ENCODE measurements at regions not wholly inside any gene's neighbourhood (a gene's known extent, or its start where the extent isn't known, plus 50 kb on each side); places are given as distances from the start of the nearest gene placed in this dataset.

- no peak for TF ChIP-seq CTCF (conservative IDR thresholded peaks at IDR 0.05; ENCODE audit: low read depth in 2 of 2)
- no peak for TF ChIP-seq NANOG (IDR thresholded peaks at IDR 0.05; ENCODE audit: borderline replicate concordance)
- TF ChIP-seq JUNB (IDR thresholded peaks at IDR 0.05; ENCODE audit: unreplicated experiment): no peak
- TF ChIP-seq ZNF331 (CRISPR knock-in tag; IDR thresholded peaks at IDR 0.05; ENCODE audit: low read depth): no peak
Measured at GRCh38 chr22:49664891-49665290, 162.8 kb downstream of the BRD1 start (continued).

- H3K36me3 Mint-ChIP-seq (ENCODE audit: low read depth): peaks cover 4% of the 10 kb centered on the region; the same call in 2 of the 3 replicates
- ATAC-seq: no peak
- H3K4me1 Mint-ChIP-seq: peaks cover 6% of the 10 kb centered on the region; the same call in 2 of the 3 replicates
- no peak overlapping the region for H3K4me3 ChIP-seq
- no peak overlapping the region for H3K27ac ChIP-seq (ENCODE audit: low read depth)
- no peaks in the 10 kb centered on the region for H3K79me2 ChIP-seq (replicated peaks; ENCODE audit: insufficient read depth)
- H3K4me2 ChIP-seq: no peak overlapping the region
- H3K9me2 ChIP-seq (ENCODE audit: insufficient read depth): no peaks in the 10 kb centered on the region
- H3K27me3 Mint-ChIP-seq (ENCODE audit: insufficient read depth, low read depth, poor library complexity): peaks cover 20% of the 10 kb centered on the region
- TF ChIP-seq ZNF114 (CRISPR knock-in tag; IDR thresholded peaks at IDR 0.05) (no peak), EZH2phosphoT487 (IDR thresholded peaks at IDR 0.05; ENCODE audit: unreplicated experiment) (no peak), ZNF331 (CRISPR knock-in tag; IDR thresholded peaks at IDR 0.05; ENCODE audit: low read depth) (no peak), EZH2 (IDR thresholded peaks at IDR 0.05; ENCODE audit: low read depth, unreplicated experiment) (no peak), JUNB (IDR thresholded peaks at IDR 0.05; ENCODE audit: unreplicated experiment) (no peak), REST (IDR thresholded peaks at IDR 0.05; ENCODE audit: unreplicated experiment) (no peak), CTCF (conservative IDR thresholded peaks at IDR 0.05; ENCODE audit: low read depth in 2 of 2) (no peak), NANOG (IDR thresholded peaks at IDR 0.05; ENCODE audit: borderline replicate concordance) (no peak)
- DNase-seq (ENCODE audit: low spot score): no peak
- H3K36me3 ChIP-seq (ENCODE audit: insufficient read depth): no peaks in the 10 kb centered on the region; the same call in 1 of the 2 replicates
- no peak overlapping the region for H3K4me3 Mint-ChIP-seq
- H3F3A ChIP-seq (replicated peaks; ENCODE audit: low read depth): no peaks in the 10 kb centered on the region
- H2AFZ ChIP-seq: no peak overlapping the region
- H3K4me1 ChIP-seq (ENCODE audit: insufficient read depth): no peaks in the 10 kb centered on the region
- H4K20me1 ChIP-seq (replicated peaks; ENCODE audit: insufficient read depth): no peaks in the 10 kb centered on the region
- H3K27me3 ChIP-seq (ENCODE audit: insufficient read depth): no peaks in the 10 kb centered on the region
- peaks cover 5% of the 10 kb centered on the region for H3K9me3 Mint-ChIP-seq
- no peak overlapping the region for H3K27ac Mint-ChIP-seq
Measured at GRCh38 chr22:49664371-49664881, 163.2 kb downstream of the BRD1 start.

Data from GM23338 (cell line).